ENCODE measurements at regions not wholly inside any gene's neighbourhood (a gene's known extent, or its start where the extent isn't known, plus 50 kb on each side); places are given as distances from the start of the nearest gene placed in this dataset.

- H3K4me1 ChIP-seq (ENCODE audit: low read length), result no peaks in the 10 kb centered on the region
These were observed 107.2 kb upstream of the UGP2 start for GRCh38 chr2:63734510-63734909.

GRCh38 chr2:63735263-63735662, 106.4 kb upstream of the UGP2 start:
- Histone ChIP-seq H3K79me2 (ENCODE audit: low read length) (no peaks in the 10 kb centered on the region), H3K27ac (ENCODE audit: low read length) (no peak overlapping the region), H3K9me2 (replicated peaks; ENCODE audit: insufficient read depth, low read length) (no peaks in the 10 kb centered on the region), H2AFZ (ENCODE audit: low read length) (no peak overlapping the region), H3K9ac (ENCODE audit: low read length) (no peak overlapping the region), H3F3A (ENCODE audit: insufficient read depth, low read length) (no peaks in the 10 kb centered on the region), H3K27me3 (replicated peaks; ENCODE audit: insufficient read depth, low read length) (no peaks in the 10 kb centered on the region), H4K20me1 (ENCODE audit: insufficient read depth, low read length) (no peaks in the 10 kb centered on the region), H3K4me3 (ENCODE audit: low read length) (no peak overlapping the region), H3K36me3 (replicated peaks; ENCODE audit: insufficient read depth, low read length) (no peaks in the 10 kb centered on the region), H3K4me1 (ENCODE audit: low read length) (no peaks in the 10 kb centered on the region), H3K4me2 (ENCODE audit: low read depth, low read length) (no peak overlapping the region), H3K9me3 (replicated peaks; ENCODE audit: insufficient read depth, low read length) (no peaks in the 10 kb centered on the region)
- no peak for DNase-seq
- TF ChIP-seq EZH2 (optimal IDR thresholded peaks at IDR 0.05; ENCODE audit: low read depth, low read length), result no peak
- no peak for TF ChIP-seq EZH2phosphoT487 (IDR thresholded peaks at IDR 0.05; ENCODE audit: low read length)
- TF ChIP-seq CTCF (IDR thresholded peaks at IDR 0.05; ENCODE audit: low read length), result no peak

More at GRCh38 chr2:63734510-63734909, 107.2 kb upstream of the UGP2 start:
- Histone ChIP-seq H3K27ac (ENCODE audit: low read length) (no peak overlapping the region), H3K9ac (ENCODE audit: low read length) (no peak overlapping the region), H2AFZ (ENCODE audit: low read length) (no peak overlapping the region), H3K27me3 (replicated peaks; ENCODE audit: insufficient read depth, low read length) (no peaks in the 10 kb centered on the region), H3K9me2 (replicated peaks; ENCODE audit: insufficient read depth, low read length) (no peaks in the 10 kb centered on the region), H3F3A (ENCODE audit: insufficient read depth, low read length) (no peaks in the 10 kb centered on the region), H3K79me2 (ENCODE audit: low read length) (no peaks in the 10 kb centered on the region), H3K36me3 (replicated peaks; ENCODE audit: insufficient read depth, low read length) (no peaks in the 10 kb centered on the region), H4K20me1 (ENCODE audit: insufficient read depth, low read length) (no peaks in the 10 kb centered on the region), H3K4me2 (ENCODE audit: low read depth, low read length) (no peak overlapping the region), H3K9me3 (replicated peaks; ENCODE audit: insufficient read depth, low read length) (no peaks in the 10 kb centered on the region), H3K4me3 (ENCODE audit: low read length) (no peak overlapping the region)
- TF ChIP-seq EZH2phosphoT487 (IDR thresholded peaks at IDR 0.05; ENCODE audit: low read length) (no peak), CTCF (IDR thresholded peaks at IDR 0.05; ENCODE audit: low read length) (no peak), EZH2 (optimal IDR thresholded peaks at IDR 0.05; ENCODE audit: low read depth, low read length) (no peak)
- DNase-seq, result no peak

GRCh38 chr2:63735931-63736330, 105.8 kb upstream of the UGP2 start:
- H3K4me1 ChIP-seq (ENCODE audit: low read length), result no peaks in the 10 kb centered on the region
- no peak overlapping the region for H3K4me2 ChIP-seq (ENCODE audit: low read depth, low read length)
- no peak overlapping the region for H2AFZ ChIP-seq (ENCODE audit: low read length)
- no peaks in the 10 kb centered on the region for H3K9me2 ChIP-seq (replicated peaks; ENCODE audit: insufficient read depth, low read length)
- no peaks in the 10 kb centered on the region for H3K27me3 ChIP-seq (replicated peaks; ENCODE audit: insufficient read depth, low read length)
- H3K9me3 ChIP-seq (replicated peaks; ENCODE audit: insufficient read depth, low read length), result no peaks in the 10 kb centered on the region
- H3K79me2 ChIP-seq (ENCODE audit: low read length), result no peaks in the 10 kb centered on the region
- no peak overlapping the region for H3K4me3 ChIP-seq (ENCODE audit: low read length)
- no peak overlapping the region for H3K27ac ChIP-seq (ENCODE audit: low read length)
- H3K36me3 ChIP-seq (replicated peaks; ENCODE audit: insufficient read depth, low read length), result no peaks in the 10 kb centered on the region
- no peak for DNase-seq
- H3F3A ChIP-seq (ENCODE audit: insufficient read depth, low read length), result no peaks in the 10 kb centered on the region
- H4K20me1 ChIP-seq (ENCODE audit: insufficient read depth, low read length), result no peaks in the 10 kb centered on the region
- TF ChIP-seq CTCF (IDR thresholded peaks at IDR 0.05; ENCODE audit: low read length) (no peak), EZH2phosphoT487 (IDR thresholded peaks at IDR 0.05; ENCODE audit: low read length) (no peak)
- no peak overlapping the region for H3K9ac ChIP-seq (ENCODE audit: low read length)
